ENCODE measurements at regions not wholly inside any gene's neighbourhood (a gene's known extent, or its start where the extent isn't known, plus 50 kb on each side); places are given as distances from the start of the nearest gene placed in this dataset.

GRCh38 chr3:3556078-3556477, 243.2 kb upstream of the LRRN1 start:
- no peak for TF ChIP-seq EHMT2 (IDR thresholded peaks at IDR 0.05; ENCODE audit: low read depth)
- TF ChIP-seq CEBPB (IDR thresholded peaks at IDR 0.05), result no peak
- TF ChIP-seq POLR2A (IDR thresholded peaks at IDR 0.05; ENCODE audit: low read length), result no peak
- no peak for TF ChIP-seq HOXA7 (CRISPR knock-in tag; IDR thresholded peaks at IDR 0.05)
- no peak for TF ChIP-seq EHF (CRISPR knock-in tag; IDR thresholded peaks at IDR 0.05)
- TF ChIP-seq JUNB (IDR thresholded peaks at IDR 0.05), result no peak
- no peak for TF ChIP-seq SMC3 (IDR thresholded peaks at IDR 0.05)
- TF ChIP-seq REST (IDR thresholded peaks at IDR 0.05), result no peak
- no peak for TF ChIP-seq FOSL2 (IDR thresholded peaks at IDR 0.05)
- TF ChIP-seq FOSL2 (CRISPR knock-in tag; IDR thresholded peaks at IDR 0.05), result no peak
- TF ChIP-seq HEYL (CRISPR knock-in tag; IDR thresholded peaks at IDR 0.05), result no peak
- no peak for TF ChIP-seq ZNF302 (CRISPR knock-in tag; IDR thresholded peaks at IDR 0.05)
- TF ChIP-seq NPAS2 (CRISPR knock-in tag; IDR thresholded peaks at IDR 0.05; ENCODE audit: borderline replicate concordance), result no peak
- TF ChIP-seq MAFK (IDR thresholded peaks at IDR 0.05; ENCODE audit: partially characterized antibody), result no peak
- no peak for TF ChIP-seq GATA3 (IDR thresholded peaks at IDR 0.05; ENCODE audit: borderline replicate concordance)
- TF ChIP-seq BCL3 (IDR thresholded peaks at IDR 0.05), result no peak
- no peak for TF ChIP-seq RARB (CRISPR knock-in tag; IDR thresholded peaks at IDR 0.05)
- TF ChIP-seq RNF2 (IDR thresholded peaks at IDR 0.05; ENCODE audit: borderline replicate concordance, low read depth), result no peak
- TF ChIP-seq CBX2 (IDR thresholded peaks at IDR 0.05; ENCODE audit: borderline replicate concordance, low read depth), result no peak
- ChIA-PET POLR2A (no interaction called here), CTCF (no interaction called here)
- Histone ChIP-seq H3K4me1 (no peaks in the 10 kb centered on the region), H3K4me2 (no peak overlapping the region), H3K4me3 (no peak overlapping the region), H3K27ac (no peak overlapping the region), H3K9me3 (no peaks in the 10 kb centered on the region)
- 4% methylated on average over 3 of the region's 3 CpGs for whole genome bisulfite sequencing (ENCODE audit: missing lambda C conversion rate)
- FAIRE-seq (no peak), ATAC-seq (no peak), DNase-seq (ENCODE audit: low read depth in 1 of 2, low spot score in 1 of 2) (no peak)

GRCh38 chr3:3553236-3553635, 246.0 kb upstream of the LRRN1 start:
- no peaks in the 10 kb centered on the region for H3K9me3 ChIP-seq
- 17% methylated on average over 6 of the region's 6 CpGs for WGBS (ENCODE audit: missing lambda C conversion rate)
- no peak overlapping the region for H3K4me2 ChIP-seq

GRCh38 chr3:3552761-3553160, 246.5 kb upstream of the LRRN1 start:
- Histone ChIP-seq H3K27ac (no peak overlapping the region), H3K4me3 (no peak overlapping the region), H3K4me1 (no peaks in the 10 kb centered on the region), H3K4me2 (no peak overlapping the region), H3K9me3 (no peaks in the 10 kb centered on the region)
- WGBS (ENCODE audit: missing lambda C conversion rate), result 24% methylated on average over 3 of the region's 3 CpGs
- CTCF ChIA-PET, result no interaction called here
- ATAC-seq, result no peak
- no peak for FAIRE-seq
- POLR2A ChIA-PET, result no interaction called here
- no peak for DNase-seq (ENCODE audit: low read depth in 1 of 2, low spot score in 1 of 2)
- TF ChIP-seq EP300 (IDR thresholded peaks at IDR 0.05) (no peak), NPAS2 (CRISPR knock-in tag; IDR thresholded peaks at IDR 0.05; ENCODE audit: borderline replicate concordance) (no peak), CBX8 (IDR thresholded peaks at IDR 0.05) (no peak), ESRRA (IDR thresholded peaks at IDR 0.05; ENCODE audit: borderline replicate concordance, low read length) (no peak), RNF2 (IDR thresholded peaks at IDR 0.05; ENCODE audit: borderline replicate concordance, low read depth) (no peak), CHD4 (IDR thresholded peaks at IDR 0.05; ENCODE audit: borderline replicate concordance) (no peak), CBX2 (IDR thresholded peaks at IDR 0.05; ENCODE audit: borderline replicate concordance, low read depth) (no peak), RAD21 (conservative IDR thresholded peaks at IDR 0.05 in 1 of 2, IDR thresholded peaks at IDR 0.05 in 1 of 2) (no peak), HDAC2 (IDR thresholded peaks at IDR 0.05) (no peak), NR3C1 (IDR thresholded peaks at IDR 0.05) (no peak), CTCF (IDR thresholded peaks at IDR 0.05) (no peak), EHMT2 (IDR thresholded peaks at IDR 0.05; ENCODE audit: low read depth) (no peak), POLR2AphosphoS2 (conservative IDR thresholded peaks at IDR 0.05; ENCODE audit: low read length) (no peak), ZFP36 (IDR thresholded peaks at IDR 0.05; ENCODE audit: borderline replicate concordance, partially characterized antibody) (no peak), SREBF2 (IDR thresholded peaks at IDR 0.05) (no peak), FOXS1 (CRISPR knock-in tag; IDR thresholded peaks at IDR 0.05) (no peak), RARB (CRISPR knock-in tag; IDR thresholded peaks at IDR 0.05) (no peak), BHLHE40 (IDR thresholded peaks at IDR 0.05; ENCODE audit: low read depth, low read length) (no peak), RFX5 (IDR thresholded peaks at IDR 0.05) (no peak)

More at GRCh38 chr3:3553236-3553635, 246.0 kb upstream of the LRRN1 start:
- TF ChIP-seq JUN (IDR thresholded peaks at IDR 0.05), result no peak
- H3K27ac ChIP-seq, result no peak overlapping the region
- H3K4me1 ChIP-seq, result no peaks in the 10 kb centered on the region
- no peak for DNase-seq (ENCODE audit: low read depth in 1 of 2, low spot score in 1 of 2)
- ChIA-PET CTCF (no interaction called here), POLR2A (no interaction called here)
- no peak for ATAC-seq
- H3K4me3 ChIP-seq, result no peak overlapping the region
- FAIRE-seq, result no peak

Data from A549 (cell line).